HG02981 (cell line): ENCODE measurements at regions not wholly inside any gene's neighbourhood (a gene's known extent, or its start where the extent isn't known, plus 50 kb on each side); places are given as distances from the start of the nearest gene placed in this dataset.

Experiments
- ATAC-seq: cut with Tn5 transposase; IDR thresholded peaks from one replicate; pipeline ENCODE4 v1.9.1; 2021; ENCODE audit warnings: mild to moderate bottlenecking, moderate library complexity; ENCODE audit not compliant: unreplicated experiment

DNA sequence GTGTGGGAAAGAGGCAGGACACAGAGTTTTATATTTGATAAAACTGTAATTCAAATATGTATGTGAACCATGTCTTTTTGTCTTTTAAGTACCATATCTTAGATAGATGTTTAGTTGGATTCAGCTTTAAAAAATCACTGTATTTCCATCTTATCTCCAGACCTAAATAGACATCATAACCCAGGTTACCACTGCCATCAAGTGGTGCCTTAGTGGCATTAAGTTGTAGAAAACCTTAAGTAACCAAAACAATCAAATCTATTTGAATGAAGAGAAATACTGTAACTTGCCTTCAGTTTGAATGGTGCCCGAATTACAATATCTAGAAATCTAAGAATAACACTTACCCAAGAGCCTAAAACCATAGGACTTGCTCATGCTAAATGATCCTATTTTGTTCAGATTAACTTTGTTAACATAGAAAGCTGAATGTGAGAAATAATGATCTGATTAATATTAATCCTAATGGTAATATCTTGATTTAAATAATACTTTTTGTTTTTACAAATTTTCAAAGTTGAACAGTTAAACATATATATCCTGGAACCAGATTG is 92.5 kb upstream of the MAP2 start:
- peak; percentile 50 for ATAC-seq

GRCh38 chr2:209334188-209335017 is 89.4 kb upstream of the MAP2 start:
- peak; percentile 83 for ATAC-seq

DNA sequence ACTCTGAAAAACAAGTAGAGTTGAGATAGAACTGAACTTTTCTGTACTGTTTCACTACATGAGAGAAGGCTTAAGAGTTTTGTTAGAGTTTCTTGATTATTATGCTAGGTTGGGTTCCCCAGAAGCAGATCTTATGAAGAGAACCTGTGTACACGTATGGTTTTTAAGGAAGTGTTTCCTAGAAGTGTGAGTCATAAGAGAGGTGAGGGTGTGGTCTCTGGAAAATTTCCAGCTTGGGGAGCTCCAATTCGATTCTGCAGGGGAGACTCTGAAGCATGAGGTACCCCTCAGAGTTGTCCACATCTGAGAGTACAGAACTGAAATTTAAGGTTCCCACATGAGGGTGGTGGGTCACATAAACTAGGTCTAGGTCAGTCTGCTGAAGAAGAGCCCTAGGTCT is 83.3 kb upstream of the MAP2 start:
- ATAC-seq: no peak

DNA sequence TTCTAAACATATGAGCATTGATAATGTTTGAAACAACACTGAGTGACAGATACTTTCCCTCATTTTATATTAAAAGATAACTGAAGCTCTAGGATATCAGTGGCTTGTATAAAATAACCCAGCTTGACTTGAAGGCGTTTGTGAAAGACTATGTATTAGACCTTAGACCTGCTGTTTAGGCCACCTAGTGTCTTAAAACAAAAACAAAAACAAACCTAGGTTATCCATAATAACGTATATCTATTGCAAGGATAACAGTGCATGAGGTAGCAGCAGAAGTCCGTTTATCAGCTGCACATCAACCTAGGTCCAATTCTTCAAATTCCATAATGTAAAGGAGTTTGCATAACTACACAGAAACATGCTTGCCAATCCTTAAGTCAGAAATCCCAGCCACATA is 79.5 kb upstream of the MAP2 start:
- no peak for ATAC-seq

DNA sequence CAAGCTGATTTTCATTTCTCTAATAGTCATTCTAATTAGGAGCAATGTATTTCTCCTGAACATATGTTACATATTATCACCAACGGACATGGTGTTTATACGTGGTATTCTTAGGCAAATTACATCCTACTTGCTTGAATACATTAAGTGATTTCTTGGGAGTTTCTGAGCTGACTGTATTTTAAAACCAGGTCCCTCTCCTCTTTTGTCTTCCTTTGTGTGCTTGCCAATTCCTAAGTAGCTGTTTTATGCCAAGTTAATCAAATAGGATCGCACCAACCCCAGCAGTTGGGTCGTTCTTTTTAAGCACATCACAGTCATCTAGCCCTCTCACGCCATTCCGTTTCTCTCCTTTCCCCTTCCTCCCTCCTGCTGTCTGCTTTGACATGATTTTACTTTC is 75.4 kb upstream of the MAP2 start:
- ATAC-seq: no peak

DNA sequence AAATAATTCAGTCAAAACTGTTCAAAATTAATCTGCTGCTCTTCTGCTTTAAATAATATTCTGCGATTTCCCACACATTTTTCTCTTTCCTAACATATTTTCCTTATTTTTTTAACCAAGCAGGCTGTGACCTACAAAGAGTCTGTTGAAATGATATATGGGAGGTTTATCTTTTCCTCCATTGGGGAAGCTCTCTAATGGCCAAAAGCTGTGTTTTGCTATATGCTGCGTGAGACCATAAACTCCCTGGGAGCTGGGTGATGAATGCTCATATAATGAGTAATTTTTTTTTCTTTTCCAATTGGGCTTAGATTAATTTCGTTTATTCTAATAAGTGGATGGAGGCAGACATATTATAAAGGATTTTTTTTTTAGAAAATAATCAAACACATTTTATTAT is 72.2 kb upstream of the MAP2 start:
- ATAC-seq: no peak

DNA sequence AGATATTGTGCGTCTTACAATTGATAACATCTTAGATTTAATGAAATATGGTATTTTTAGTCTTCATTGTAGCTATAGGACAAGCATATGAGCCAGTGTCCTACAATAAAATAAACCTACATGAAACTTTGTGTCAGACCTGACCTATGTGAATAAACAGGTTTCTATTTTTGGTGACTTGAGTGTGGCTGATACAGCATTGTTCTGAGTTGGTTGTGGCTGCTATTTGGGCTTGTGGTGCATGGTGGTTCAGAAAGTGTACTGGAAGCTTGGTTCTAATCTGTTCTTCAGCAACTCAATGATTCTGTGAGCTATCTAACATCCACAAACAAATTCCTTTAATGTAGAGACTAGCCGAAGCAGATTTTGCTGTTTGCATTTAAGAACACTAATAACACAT is 64.9 kb upstream of the MAP2 start:
- ATAC-seq: no peak

DNA sequence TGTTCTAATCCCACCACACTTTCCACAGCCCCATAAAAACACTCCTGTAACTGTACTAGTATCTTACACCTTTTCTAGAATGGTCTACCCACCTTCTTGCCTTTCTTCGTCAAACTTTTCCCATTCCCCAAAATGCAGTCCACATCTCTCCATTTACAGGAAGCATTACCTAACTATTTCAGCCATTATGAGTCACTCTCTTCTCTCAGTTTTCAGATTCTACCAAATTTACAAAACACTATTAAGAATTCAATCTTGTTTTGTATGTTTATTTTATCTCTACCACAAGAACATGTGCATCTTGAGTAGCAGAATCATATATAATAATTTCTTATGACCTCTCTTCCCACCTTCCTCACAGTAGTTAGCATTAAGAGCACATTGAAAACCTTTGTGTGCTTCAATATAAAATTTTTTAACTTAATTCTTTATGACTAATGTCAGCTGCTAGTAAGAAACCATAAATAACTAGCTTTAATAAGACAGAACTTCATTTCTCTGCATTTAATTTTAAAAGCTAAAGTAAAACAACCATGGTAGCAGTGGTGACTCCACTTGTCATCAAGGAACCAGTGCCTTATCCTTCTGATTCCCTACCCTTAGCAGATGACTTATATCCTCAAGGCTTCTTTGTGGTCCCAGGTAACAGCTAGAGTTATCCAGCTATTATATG is 56.6 kb upstream of the MAP2 start:
- ATAC-seq: no peak

DNA sequence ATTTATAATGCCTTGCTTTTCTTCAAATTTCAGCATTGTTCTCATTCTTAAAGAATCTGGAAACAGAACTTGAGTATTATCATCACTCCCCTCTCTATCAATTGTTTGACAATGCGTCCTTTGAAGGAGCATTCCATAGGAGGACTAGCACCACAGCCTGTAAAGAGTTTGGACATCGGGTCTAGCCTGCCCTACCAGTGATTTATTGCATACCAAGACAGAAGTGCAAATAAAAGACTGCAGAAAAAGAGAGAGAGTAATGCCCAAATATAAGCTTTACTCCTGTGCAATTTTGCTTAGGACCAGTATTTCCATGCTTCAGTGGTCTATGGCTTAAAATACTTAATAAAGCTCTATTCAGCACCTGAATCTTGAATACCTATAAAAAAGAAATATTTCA is 55.4 kb upstream of the MAP2 start:
- ATAC-seq: no peak

DNA sequence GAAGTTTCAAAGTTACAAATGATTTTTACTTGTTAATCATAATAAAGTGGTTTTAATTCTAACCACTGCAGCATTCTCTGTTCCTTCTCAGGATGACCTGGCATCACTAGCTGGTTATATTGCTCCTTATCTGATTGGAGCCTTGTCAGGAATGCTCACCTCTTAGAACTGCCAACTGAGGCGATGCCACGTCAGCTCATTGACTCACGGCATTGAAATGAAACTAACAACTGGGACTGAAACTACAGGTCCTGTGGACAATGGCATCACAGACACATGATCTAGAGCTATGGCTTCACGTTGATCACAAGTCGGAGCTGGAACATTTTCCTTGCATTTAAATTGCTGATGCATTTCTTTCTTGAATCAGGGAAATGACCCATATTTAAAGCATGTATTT is 54.9 kb upstream of the MAP2 start:
- ATAC-seq: peak; percentile 96

GRCh38 chr2:209369656-209370055 is 54.2 kb upstream of the MAP2 start:
- no peak for ATAC-seq

GRCh38 chr2:209371407-209371806 is 52.4 kb upstream of the MAP2 start:
- no peak for ATAC-seq
